Calu3 (cell line): ENCODE measurements at regions not wholly inside any gene's neighbourhood (a gene's known extent, or its start where the extent isn't known, plus 50 kb on each side); places are given as distances from the start of the nearest gene placed in this dataset.
"Not testable (repeated sequence)": the region's sequence is repeated elsewhere in the genome, so short reads cannot be mapped to it uniquely, and the experiment has no call there.

Experiments
- BruUV-seq: library from RNA; stranded (reverse); fragments of 400-500 nt; replicated peaks from 2 replicates; lab custom pipeline; 2021; lab: Mats Ljungman, UMichigan
- CTCF ChIA-PET: fragments of 300-600 bp; sonication (Branson Sonifier 250); formaldehyde crosslinking; loops from one replicate; lab custom pipeline; 2022; ENCODE audit warnings: antibody characterized with exemption; lab: Charles Lee
- DNase-seq: peaks from one replicate; pipeline ENCODE4 v3.0.0; 2022
- H3K27ac Mint-ChIP-seq: one replicate; pipeline ENCODE4 v1.8.0; 2022; ENCODE audit warnings: mixed read lengths; ENCODE audit not compliant: unreplicated experiment
- H3K27me3 Mint-ChIP-seq: one replicate; pipeline ENCODE4 v1.8.0; 2022; ENCODE audit warnings: mixed read lengths; ENCODE audit not compliant: unreplicated experiment
- H3K36me3 Mint-ChIP-seq: one replicate; pipeline ENCODE4 v1.8.0; 2022; ENCODE audit warnings: mild to moderate bottlenecking, moderate library complexity, mixed read lengths; ENCODE audit not compliant: insufficient read depth, unreplicated experiment
- H3K4me1 Mint-ChIP-seq: one replicate; pipeline ENCODE4 v1.8.0; 2022; ENCODE audit warnings: mild to moderate bottlenecking, low read depth, mixed read lengths; ENCODE audit not compliant: unreplicated experiment
- H3K4me3 Mint-ChIP-seq: one replicate; pipeline ENCODE4 v1.8.0; 2022; ENCODE audit warnings: mild to moderate bottlenecking, low read depth, moderate library complexity, mixed read lengths; ENCODE audit not compliant: unreplicated experiment
- H3K9me3 Mint-ChIP-seq: one replicate; pipeline ENCODE4 v1.8.0; 2022; ENCODE audit warnings: low read depth, mixed read lengths; ENCODE audit not compliant: unreplicated experiment
- intact Hi-C: fragments of 100-400 bp; cut with micrococcal nuclease; formaldehyde crosslinking; loops from one replicate; pipeline ENCODE4 v1.10.0; 2022; ENCODE audit not compliant: unreplicated experiment
- TF ChIP-seq, protein P1 (sequence below): fragments of 200-600 bp; IDR thresholded peaks from one replicate; pipeline ENCODE4 v1.8.0; 2022; ENCODE audit warnings: antibody characterized with exemption; ENCODE audit not compliant: unreplicated experiment

DNA sequence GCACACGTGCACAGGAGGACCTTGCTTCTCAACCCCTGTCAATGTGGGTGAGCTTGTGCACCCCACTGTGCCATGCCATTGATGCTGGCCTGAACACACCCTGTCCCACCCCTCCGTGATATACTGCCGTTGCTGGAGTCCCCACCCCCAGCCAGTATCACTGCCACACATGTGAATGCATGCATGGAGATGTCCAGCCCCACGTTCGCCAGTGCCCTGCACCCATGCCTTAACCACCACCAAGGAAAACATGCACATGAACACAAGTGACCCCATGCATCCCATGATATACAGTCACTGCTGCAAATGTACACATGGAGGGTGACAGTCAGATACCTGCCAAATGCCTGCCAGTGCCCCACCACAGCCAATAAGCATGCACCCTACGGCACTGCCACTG is 692.5 kb upstream of the ZWINT start:
- Mint-ChIP-seq H3K9me3 (no peaks in the 10 kb centered on the region), H3K27me3 (no peaks in the 10 kb centered on the region), H3K4me3 (no peak overlapping the region), H3K4me1 (no peaks in the 10 kb centered on the region), H3K27ac (no peak overlapping the region), H3K36me3 (no peaks in the 10 kb centered on the region)
- intact Hi-C loops = no loop called here
- DNase-seq = no peak
- TF ChIP-seq, protein P1, sequence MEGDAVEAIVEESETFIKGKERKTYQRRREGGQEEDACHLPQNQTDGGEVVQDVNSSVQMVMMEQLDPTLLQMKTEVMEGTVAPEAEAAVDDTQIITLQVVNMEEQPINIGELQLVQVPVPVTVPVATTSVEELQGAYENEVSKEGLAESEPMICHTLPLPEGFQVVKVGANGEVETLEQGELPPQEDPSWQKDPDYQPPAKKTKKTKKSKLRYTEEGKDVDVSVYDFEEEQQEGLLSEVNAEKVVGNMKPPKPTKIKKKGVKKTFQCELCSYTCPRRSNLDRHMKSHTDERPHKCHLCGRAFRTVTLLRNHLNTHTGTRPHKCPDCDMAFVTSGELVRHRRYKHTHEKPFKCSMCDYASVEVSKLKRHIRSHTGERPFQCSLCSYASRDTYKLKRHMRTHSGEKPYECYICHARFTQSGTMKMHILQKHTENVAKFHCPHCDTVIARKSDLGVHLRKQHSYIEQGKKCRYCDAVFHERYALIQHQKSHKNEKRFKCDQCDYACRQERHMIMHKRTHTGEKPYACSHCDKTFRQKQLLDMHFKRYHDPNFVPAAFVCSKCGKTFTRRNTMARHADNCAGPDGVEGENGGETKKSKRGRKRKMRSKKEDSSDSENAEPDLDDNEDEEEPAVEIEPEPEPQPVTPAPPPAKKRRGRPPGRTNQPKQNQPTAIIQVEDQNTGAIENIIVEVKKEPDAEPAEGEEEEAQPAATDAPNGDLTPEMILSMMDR = no peak
- CTCF ChIA-PET = interaction anchor here (0.6 kb wide), 1 partner anchor 53 kb away, joined by 4 read pairs; no protein-coding TSS in a partner anchor
- no TSS peak for BruUV-seq

DNA sequence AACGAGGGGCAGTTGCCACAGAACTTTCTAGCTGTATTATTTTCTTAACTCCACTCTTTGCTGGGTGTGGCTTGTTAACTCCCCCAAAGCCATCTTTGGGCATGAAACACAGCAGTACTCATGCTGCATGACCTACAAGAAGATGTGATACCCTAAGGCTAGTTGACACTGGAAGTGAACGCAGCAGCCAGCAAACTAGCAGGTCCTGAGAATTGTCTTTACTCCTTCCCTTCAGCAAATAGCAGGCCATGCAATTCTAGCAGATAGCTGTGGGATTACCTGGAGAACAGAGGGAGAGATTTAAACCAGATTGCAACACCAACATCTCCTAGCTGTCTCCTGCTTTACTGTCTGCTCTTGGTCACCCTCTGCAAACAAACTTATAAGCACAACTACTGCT is 688.0 kb upstream of the ZWINT start:
- intact Hi-C loops = no loop called here
- DNase-seq = no peak
- H3K27me3 Mint-ChIP-seq = no peaks in the 10 kb centered on the region
- CTCF ChIA-PET = interaction anchor here (0.6 to 0.8 kb wide), 2 partner anchors 10 to 11 kb away, joined by 3 read pairs; no protein-coding TSS in a partner anchor
- H3K4me1 Mint-ChIP-seq = no peaks in the 10 kb centered on the region
- no TSS peak for BruUV-seq
- no peaks in the 10 kb centered on the region for H3K9me3 Mint-ChIP-seq
- no peaks in the 10 kb centered on the region for H3K36me3 Mint-ChIP-seq
- no peak overlapping the region for H3K27ac Mint-ChIP-seq
- TF ChIP-seq, protein P1 = no peak
- H3K4me3 Mint-ChIP-seq = no peak overlapping the region

DNA sequence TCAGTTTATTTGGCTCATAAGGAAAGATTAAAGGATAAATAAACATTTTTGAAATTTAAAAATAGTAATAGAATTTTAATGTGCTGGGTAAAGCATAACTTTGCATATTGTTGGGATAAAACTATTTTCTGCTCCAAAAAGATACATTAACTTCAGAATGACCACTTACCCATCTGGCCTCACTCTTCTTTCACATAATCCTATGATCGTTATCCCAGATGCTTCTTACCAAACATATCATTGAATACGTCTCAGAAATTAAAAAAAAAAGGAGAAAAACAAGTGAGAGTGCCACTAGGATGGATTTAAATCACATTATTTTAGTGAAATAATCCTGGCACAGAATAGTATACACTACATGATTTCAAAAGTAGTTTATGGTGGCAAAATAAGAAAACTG is 677.5 kb upstream of the ZWINT start:
- no peak for DNase-seq
- Mint-ChIP-seq H3K27me3 (no peaks in the 10 kb centered on the region), H3K4me3 (no peak overlapping the region), H3K36me3 (no peaks in the 10 kb centered on the region), H3K9me3 (no peaks in the 10 kb centered on the region), H3K27ac (no peak overlapping the region), H3K4me1 (no peaks in the 10 kb centered on the region)
- no TSS peak for BruUV-seq
- CTCF ChIA-PET = interaction anchor here (1.1 kb wide), 1 partner anchor 11 kb away, joined by 3 read pairs; no protein-coding TSS in a partner anchor
- TF ChIP-seq, protein P1 = no peak
- intact Hi-C loops = no loop called here

- CTCF ChIA-PET = no interaction called here
- no peak for DNase-seq
- H3K4me1 Mint-ChIP-seq = no peaks in the 10 kb centered on the region
- BruUV-seq = no TSS peak
- H3K27ac Mint-ChIP-seq = no peak overlapping the region
- H3K36me3 Mint-ChIP-seq = no peaks in the 10 kb centered on the region
- no peaks in the 10 kb centered on the region for H3K27me3 Mint-ChIP-seq
- TF ChIP-seq, protein P1 = no peak
- intact Hi-C loops = no loop called here
- H3K9me3 Mint-ChIP-seq = peaks cover 7% of the 10 kb centered on the region
- H3K4me3 Mint-ChIP-seq = no peak overlapping the region
Observed at GRCh38 chr10:57035310-57035709, 674.3 kb upstream of the ZWINT start.

- H3K4me1 Mint-ChIP-seq, BruUV-seq, intact Hi-C loops, H3K27ac Mint-ChIP-seq, H3K36me3 Mint-ChIP-seq, CTCF ChIA-PET, DNase-seq, H3K27me3 Mint-ChIP-seq, H3K4me3 Mint-ChIP-seq, H3K9me3 Mint-ChIP-seq: not testable (repeated sequence)
Observed at GRCh38 chr10:57032301-57032700, 671.2 kb upstream of the ZWINT start.
